GM12878 (cell line): ENCODE measurements at regions not wholly inside any gene's neighbourhood (a gene's known extent, or its start where the extent isn't known, plus 50 kb on each side); places are given as distances from the start of the nearest gene placed in this dataset.

ENCODE experiments used
- CEBPB ChIP-seq, 2 experiments: fragments of 150-350 bp in 1 of 2; IDR thresholded peaks; 2 replicates each; pipeline ENCODE4 v1.6.1; 2012 to 2014; ENCODE audit warnings: low read depth in 2 of 2, low read length in 2 of 2, borderline replicate concordance in 1 of 2, inconsistent platforms in 1 of 2
- CHD2 ChIP-seq: IDR thresholded peaks from 2 replicates; pipeline ENCODE4 v1.6.1; 2011; ENCODE audit warnings: low read depth, low read length, improper control_type of control experiment, borderline replicate concordance
- JUNB ChIP-seq: IDR thresholded peaks from 2 replicates; pipeline ENCODE4 v1.6.1; 2016; ENCODE audit warnings: antibody characterized with exemption, mild to moderate bottlenecking
- ZSCAN29 ChIP-seq: fragments of 450-650 bp; IDR thresholded peaks from 2 replicates; pipeline ENCODE4 v1.6.1; 2017; ENCODE audit warnings: mild to moderate bottlenecking, moderate library complexity
- TF ChIP-seq, protein P1 (sequence below), 3 experiments: IDR thresholded peaks in 2 of 3; conservative IDR thresholded peaks in 1 of 3; 2 replicates each; pipeline ENCODE4 v1.5.1; 2011; ENCODE audit warnings: low read depth in 3 of 3, low read length in 3 of 3, mild to moderate bottlenecking in 3 of 3, control low read depth in 2 of 3, moderate library complexity in 2 of 3, inconsistent platforms in 1 of 3, mixed read lengths in 1 of 3; ENCODE audit not compliant: control insufficient read depth in 2 of 3, insufficient read depth in 1 of 3; ENCODE audit errors: extremely low read depth in 1 of 3

DNA sequence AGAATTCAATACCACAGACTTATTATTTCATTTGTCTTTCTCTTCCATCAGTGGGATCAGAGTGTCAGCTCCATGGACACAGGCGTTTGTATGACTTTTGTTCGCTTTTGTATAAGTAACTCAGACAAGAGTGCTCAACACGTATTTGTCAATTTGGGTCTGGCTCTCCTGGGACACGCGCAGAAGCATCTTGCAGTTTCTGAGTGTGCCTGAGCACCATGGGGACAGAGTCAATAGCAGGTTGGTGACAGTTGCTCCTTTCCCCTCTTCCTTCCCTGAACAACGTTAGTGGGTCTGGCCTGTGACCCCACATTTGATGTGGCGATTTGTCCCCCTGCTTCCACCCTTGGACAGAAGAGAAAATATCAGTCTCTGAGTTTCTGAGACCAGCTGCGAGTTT is 120.4 kb upstream of the SDK1 start:
- TF ChIP-seq, protein P1, sequence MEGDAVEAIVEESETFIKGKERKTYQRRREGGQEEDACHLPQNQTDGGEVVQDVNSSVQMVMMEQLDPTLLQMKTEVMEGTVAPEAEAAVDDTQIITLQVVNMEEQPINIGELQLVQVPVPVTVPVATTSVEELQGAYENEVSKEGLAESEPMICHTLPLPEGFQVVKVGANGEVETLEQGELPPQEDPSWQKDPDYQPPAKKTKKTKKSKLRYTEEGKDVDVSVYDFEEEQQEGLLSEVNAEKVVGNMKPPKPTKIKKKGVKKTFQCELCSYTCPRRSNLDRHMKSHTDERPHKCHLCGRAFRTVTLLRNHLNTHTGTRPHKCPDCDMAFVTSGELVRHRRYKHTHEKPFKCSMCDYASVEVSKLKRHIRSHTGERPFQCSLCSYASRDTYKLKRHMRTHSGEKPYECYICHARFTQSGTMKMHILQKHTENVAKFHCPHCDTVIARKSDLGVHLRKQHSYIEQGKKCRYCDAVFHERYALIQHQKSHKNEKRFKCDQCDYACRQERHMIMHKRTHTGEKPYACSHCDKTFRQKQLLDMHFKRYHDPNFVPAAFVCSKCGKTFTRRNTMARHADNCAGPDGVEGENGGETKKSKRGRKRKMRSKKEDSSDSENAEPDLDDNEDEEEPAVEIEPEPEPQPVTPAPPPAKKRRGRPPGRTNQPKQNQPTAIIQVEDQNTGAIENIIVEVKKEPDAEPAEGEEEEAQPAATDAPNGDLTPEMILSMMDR (IDR thresholded peaks at IDR 0.05 in 2 of 3, conservative IDR thresholded peaks at IDR 0.05 in 1 of 3; ENCODE audit: control insufficient read depth in 2 of 3, extremely low read depth in 1 of 3, insufficient read depth in 1 of 3, low read depth in 3 of 3, low read length in 3 of 3) = no peak
- TF ChIP-seq CHD2 (no peak), ZSCAN29 (no peak), CEBPB (IDR thresholded peaks at IDR 0.05; ENCODE audit: borderline replicate concordance in 1 of 2, low read depth in 2 of 2, low read length in 2 of 2) (no peak), JUNB (no peak)
